DMS53 (cell line): ENCODE measurements at regions not wholly inside any gene's neighbourhood (a gene's known extent, or its start where the extent isn't known, plus 50 kb on each side); places are given as distances from the start of the nearest gene placed in this dataset.
A peak's percentile ranks its signal among the peaks of the same experiment; 100 is the strongest.

Experiments
- DNase-seq: peaks from one replicate; lab custom pipeline; 2025; lab: John Stamatoyannopoulos, UW

DNA sequence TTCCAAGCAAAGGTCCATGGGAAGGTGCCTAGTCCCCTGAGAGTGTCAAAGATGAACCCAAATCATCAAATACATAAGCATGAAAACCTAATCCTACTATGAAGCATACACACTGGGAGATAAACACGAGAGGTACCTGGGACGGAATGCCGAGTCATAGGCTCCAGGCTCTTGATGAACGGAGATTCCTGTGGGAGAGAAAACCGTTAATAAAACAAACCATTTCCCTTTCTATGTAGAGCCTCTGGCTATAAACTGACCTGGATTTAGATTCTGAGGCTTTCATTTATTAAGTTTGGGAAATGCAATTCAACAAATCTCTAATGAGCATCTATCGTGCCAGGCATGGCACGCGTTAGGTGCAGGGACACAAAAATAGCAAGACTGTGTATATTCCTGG lies 206.4 kb upstream of the IL12B start:
- no peak for DNase-seq

DNA sequence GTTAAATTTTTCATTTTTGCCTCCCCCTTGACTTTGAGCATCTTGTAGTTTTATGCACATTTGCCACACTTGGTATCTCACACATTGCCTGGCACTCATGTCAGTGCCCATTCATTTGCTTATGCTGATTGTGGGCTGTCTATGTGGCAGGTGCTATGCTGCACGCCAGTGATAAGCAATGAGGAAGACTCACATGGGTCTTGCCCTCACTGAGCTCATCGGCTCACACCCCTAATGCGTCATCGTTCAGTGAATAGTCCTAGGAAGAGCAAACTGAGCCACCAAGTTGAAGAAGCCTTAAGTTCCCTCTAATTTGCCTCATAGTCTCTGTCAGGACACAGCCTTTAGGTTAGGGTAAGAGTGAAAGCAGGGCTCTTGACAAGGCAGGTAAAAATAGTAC lies 209.4 kb upstream of the IL12B start:
- no peak for DNase-seq

DNA sequence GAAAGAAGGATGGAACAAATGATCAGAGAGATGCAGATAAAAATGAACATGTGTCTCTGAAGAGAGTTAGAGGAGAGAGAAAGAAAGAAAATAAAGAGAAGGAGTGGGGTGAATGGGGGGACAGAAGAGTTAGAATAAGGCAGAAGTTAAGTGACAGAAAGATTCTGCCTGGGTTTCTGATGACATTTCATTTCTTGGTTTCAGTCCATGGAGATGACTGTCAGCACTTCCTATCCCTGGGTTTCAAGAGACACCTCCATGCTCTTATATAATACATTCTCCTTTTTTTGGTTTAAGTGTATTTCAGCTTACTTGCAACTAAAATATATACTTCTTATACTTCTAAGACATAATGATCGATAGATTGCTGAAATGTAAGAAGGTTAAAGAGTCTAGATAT lies 213.0 kb upstream of the IL12B start:
- no peak for DNase-seq

DNA sequence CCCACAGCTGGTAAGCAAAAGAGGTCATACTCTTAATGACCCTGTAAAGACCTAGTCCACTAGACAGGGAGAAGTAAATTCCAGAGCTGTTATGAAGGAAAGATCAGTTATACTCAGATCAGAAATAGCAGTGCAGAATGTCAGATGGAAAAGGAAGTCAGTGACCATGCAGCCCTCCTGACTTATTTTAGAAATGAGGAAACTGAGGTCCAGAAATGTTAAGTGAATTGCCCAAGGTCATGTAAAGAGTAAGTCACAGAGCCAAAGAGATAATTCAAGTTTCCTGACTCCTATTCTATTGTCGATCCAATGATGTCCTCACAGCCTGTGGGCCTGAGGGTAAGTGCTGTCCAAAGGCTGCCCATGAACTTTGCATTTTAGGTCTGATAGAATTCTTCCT lies 214.9 kb upstream of the IL12B start:
- DNase-seq, result no peak

DNA sequence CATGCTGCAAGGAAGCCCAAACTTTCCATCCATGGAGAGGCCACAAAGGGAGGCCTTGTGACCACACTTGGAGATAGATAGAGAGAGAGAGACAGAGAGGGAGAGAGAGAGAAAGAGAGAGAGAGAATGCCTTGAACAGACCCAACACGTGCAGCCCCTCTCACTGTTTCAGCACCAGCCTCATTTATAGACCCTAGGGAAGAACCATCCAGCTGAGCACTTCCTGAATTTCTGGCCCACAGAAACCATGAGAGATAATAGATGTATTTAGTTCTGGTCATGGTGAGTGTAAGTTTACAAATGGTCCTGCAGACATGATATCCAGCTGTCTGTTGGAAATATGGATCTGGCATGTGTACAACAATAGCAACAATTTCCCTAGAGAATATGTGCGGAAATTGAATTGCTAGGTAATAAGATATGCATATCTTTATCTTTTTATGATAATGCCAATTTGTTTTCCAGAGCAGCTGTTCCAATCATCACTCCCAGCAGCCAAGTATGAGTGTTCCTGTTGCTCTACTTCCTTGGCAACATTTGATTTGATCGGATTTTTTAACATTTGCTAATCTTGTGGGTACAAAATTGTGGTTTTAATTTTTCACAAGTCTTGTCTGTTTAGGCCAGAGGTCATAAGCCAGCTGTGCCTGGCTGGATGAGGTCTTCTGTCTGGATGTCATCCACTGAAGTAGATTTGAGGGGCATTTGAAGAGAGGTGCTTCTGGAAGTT lies 217.3 kb upstream of the IL12B start:
- no peak for DNase-seq

DNA sequence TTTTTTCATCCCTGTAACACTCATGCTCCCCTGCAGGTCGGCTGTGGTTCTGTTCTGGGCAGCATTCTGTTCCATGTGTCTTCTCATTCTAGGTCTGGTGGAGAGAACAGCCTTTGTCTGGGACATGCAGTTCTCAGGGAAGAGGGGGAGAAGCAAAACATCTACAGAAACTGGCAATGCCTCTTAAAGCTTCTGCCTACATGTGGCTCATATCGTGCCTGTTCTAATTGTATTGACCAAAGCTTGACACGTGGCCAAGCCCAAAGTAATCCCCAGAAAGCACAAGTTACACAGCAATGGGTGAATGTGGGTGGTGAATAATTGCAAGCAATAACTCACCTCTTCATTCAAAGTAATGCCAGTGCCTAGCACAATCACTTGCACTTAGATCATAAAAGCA lies 218.2 kb upstream of the IL12B start:
- DNase-seq, result no peak

DNA sequence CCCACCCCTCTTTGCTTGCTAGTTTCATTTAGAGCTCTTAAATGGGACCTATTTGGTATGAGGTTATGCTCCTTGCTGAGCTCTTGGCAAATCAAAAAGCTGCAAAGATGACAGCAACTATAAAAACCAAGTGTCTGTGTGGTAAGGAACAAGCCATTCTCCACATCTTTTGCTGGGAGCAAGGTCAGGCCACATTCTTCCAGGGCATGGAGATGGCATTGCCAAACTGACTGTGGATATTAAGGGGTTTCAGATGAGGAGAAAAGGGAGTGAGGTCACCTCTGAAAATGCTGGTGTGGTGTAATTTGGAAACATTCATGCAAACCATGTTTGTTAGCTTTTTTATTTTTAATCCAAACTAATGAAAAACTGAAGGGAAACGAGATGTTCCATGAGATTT lies 218.8 kb upstream of the IL12B start:
- no peak for DNase-seq

DNA sequence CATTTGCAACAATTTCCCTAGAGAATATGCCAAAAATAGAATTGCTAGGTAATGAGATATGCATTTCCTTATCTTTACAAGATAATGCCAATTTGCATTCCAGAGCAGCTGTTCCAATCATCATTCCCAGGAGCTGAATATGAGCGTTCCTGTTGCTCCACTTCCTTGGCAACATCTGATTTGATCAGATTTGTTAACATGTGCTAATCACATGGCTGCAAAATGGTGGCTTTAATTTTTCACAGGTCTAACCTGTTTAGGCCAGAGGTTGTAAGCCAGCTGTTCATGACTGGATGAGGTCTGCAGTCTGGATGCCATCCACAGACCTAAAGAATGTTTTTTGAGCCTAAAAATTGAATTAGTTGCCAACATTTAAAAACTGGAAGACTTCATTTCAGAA lies 220.7 kb upstream of the IL12B start:
- no peak for DNase-seq

DNA sequence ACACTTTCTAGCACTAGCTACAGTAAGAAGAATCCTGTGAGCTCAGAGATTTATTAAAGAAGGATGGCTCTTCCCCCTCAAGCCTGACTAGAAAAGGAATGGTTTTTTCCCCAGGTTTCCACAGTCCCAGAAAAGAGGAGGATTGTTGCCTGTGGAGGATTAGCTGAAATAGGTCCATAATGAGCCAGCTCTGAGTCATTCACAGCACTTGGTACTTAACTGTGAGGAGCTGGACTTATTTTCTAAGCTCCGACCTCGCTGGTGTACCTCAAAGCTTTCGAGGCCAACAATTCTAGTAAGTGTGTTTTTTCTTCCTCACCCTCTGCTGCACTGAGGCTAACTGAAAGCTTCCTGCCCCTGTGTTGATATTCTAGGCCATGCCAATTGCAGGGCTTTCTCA lies 222.5 kb upstream of the IL12B start:
- no peak for DNase-seq

DNA sequence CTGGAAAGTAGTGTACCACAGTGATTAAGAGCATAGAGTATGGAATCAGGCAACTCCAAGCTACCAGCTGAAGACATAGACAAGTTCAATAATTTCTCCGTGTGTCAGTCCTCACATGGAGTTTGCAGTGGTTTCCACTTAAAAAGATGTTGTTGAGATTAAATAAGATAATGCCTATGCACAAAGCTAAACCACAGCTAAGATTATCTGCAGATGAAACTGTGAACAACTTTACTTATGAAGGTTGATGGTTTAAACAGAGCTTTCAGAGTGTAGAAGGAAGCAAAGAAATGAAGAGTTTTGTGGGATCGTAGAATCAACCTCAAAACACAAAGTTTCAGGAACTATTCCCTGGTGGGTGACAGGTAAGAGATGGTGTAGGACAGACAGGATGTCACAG lies 223.5 kb upstream of the IL12B start:
- no peak for DNase-seq

DNA sequence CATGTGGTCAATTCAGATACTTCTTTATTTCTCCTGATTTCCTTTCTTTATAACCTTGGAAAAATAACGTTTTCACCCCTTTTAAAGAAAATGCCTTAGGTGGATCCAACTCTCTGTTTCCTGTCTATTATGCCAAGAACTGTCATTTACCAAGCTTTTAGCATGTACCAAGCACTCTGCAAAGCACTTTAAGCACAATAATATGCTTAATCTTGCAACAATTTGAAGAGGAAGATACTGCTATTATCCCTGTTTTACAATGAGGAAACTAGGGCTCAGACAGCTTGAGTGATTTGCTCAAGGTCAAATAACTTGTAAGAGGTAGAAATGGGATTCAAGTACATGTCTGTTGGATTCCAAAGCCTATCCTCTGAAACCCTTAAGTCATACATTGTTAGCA lies 224.8 kb upstream of the IL12B start:
- no peak for DNase-seq

DNA sequence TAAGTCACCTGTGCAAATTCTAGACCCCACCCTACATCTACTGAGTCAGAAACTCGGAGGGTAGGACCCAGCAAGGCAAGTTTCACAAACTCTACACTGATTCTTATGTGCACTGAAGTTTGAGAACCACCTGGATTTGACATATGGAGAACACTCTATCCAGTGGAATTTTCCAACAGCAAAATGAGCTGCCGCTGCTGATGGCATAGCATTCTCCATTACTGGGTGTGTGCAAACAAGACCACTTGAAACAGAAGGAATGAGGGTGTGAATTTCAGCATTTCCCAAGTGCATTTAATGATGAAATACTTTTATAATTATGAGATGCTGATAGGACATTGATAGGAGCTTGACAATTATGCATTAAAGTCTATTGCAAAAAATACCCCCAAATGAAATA lies 229.1 kb upstream of the IL12B start:
- DNase-seq, result no peak

DNA sequence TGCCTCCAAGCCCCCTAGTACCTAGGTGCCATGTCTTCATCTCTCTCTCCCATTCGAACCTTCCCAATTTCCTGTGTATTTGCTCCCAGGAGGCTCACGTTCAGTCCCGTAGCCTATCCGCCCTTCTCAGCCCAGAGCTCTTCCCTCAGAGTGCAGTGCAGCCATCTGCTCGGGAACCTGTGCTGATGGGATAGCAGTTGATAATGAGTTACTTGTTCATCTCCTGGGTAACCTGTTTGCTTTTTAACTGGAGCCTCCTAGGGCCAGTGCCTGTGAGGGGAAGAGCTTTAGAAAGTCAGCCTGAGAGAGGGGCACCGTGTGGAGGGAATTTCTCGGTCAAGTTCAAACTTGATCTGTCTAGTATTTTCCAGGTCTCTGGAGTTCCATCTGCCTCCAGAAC lies 229.8 kb upstream of the IL12B start:
- DNase-seq, result no peak

DNA sequence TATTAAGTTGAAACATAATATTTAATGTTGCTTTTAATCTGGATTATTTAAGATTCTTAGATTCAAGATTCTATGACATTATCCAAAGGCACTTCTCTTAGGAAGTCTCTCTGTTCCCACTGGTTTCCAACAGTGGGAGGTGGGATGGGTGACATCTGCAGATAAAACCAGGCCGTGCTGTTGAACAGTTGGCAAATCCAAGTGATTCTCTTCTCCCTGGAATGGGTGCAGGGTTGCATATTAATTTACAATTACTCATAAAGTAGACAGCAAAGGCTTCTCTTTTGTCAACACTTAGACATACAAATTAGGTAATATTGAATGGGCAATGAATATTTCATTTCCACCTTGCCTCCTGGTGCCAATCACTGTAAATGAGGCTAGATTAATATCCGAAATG lies 233.7 kb upstream of the IL12B start:
- no peak for DNase-seq

DNA sequence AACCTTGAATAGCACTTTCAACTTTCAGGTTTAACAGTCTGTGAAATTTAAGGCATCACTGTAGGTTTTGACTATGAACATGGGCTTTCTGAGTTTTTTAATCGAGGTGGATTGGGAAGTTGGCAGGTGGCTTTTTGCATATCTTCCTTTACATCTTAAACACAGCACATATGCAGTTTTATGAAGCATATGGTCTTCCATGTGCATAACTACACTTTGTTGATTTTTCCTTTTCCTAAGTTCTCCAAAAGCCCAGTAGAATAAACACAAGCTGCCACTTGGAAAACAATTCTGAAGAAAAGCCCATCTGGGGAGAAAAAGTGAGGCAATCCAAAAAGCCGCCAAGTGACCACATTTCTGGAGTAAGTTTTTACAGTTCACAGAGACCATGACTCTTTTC lies 236.5 kb upstream of the IL12B start:
- DNase-seq, result no peak

DNA sequence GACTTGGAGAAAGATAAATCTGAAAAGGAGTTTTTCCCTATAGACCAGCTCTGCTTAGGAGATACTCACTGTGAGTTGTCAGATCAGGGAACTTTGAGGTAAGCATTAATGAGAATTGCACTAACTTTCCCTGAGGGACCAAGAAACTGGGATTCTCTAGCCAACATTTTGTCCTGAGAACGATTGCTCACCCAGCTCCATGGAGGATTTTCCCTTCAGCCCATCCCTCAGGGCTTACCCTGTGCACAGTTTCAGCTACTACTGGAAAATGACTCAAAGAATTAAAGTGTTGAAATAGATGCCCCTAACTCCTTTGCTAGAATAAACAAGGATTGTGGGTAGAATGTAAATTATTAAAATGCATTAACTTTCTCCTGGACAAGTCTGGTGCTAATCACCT lies 237.2 kb upstream of the IL12B start:
- no peak for DNase-seq

DNA sequence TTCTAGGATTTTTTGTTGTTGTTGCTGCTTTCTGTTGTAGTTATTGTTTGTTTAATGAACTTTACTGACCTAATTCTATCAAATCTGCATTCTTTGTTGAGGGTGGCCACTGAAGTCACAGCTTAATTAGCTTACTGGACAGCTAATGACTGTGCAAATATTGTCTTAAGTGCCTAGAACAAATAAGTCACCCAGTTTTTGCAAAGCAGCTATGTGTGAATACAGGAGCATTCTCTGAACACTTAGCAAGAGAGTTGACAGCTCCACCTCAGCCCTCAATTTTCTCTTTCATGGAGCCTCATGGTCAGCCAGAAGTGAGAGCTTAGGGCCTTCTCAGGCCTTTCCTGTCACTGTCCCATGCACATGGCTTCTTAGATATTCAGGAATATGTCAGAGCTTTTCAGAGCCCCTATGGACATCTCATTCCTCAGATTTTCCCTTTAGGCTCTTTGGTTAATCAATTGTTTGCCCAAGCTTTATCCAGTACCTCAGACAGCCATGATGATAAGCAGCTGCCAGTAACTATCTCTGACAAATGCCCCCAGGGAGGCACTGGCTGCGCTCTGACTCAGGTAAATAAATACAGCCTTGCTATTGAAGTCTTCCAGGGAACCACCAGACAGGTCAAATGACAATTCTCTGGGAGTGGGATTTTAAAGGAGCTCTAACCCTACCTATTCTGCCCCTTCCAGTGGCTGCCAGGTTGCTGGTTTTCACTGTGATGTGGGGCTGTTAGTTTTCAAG lies 241.4 kb upstream of the IL12B start:
- DNase-seq, result peak; percentile 87

DNA sequence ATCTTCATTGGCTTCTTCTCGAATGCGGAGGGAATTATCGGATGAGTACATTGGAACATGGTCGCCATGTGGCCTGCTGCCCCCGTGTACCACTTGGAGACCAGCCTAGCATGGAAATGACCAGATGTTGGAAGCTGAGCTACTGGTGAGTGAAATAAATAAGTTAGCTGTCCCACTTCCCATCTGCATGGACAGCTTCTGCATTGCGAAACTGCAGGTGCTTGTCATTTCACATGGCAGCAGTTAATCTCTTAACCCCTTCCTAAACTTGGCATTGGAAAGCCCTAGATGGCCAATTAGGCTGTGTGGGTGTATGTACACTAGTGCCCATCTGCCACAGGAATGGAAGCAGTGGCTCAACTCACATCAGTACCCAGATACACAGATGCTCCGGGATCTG lies 246.6 kb upstream of the IL12B start:
- DNase-seq, result no peak

DNA sequence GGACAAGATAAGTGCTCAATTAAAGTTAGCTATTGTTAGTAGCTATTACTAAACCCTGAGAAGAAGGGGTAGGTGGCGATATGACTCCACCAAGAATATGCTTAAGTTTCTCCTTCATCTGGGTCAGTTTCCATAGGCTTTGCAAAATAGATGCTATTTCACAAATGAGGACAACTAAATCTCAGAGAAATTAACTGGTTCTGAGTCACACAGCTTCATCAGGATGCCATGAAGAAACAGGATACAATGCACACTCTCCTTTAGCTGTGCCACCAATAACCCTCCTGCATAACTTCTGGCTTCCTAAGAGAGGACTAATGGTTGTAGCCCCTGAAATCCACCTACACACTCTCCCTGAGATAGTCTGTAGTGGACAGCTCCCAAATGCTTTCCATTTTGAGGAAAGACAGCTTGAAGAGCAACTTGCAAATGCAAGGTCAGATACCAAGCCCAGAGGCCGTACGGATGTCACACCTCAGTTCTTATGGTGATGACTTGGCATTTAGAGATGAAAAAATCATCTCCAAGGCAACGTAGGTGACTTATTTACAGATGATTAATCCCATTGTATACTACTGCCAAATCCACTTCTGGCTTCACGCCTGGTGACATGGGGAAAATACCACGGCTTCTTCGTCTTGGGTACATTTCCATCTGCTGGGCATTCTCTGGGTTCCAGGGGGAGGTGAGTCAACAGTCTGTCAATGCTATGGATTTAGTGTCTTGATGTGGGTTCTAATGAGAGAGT lies 251.4 kb upstream of the IL12B start:
- DNase-seq, result peak; percentile 98

DNA sequence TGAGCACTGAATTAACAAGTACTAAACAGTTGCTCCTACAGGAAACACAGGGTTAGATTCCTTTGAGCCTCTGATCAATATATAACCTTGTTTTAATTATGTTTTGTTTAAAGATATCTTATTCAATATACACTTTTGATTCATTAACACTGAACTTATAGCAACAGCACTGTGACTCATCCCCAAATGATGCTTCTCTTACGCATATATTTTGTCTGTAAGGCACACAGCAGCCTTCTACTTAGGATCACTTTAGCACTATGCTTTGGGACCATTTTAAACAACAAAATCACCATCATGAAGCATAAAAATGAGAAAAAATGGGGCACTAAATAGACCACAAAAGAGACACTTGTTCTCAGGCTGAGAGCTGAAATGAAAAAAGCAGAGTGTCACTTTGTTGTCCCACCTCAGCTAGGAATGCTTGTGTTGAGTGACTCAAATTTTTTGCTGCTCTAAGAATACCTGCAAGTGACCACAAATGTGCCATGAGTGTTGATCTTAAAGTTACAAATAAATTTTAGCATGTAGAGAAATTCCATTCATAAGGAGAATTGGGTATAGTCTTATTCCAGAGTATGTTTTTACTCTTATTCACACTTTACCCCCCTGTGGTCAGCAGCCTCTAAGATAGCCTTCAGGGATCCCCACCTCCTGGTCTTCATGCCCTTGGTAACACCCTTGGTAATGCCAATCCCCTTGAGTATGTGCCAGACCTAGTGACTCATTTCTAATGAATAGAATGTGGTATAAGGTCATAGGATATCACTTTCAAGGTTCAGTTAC lies 252.7 kb upstream of the IL12B start:
- DNase-seq, result peak; percentile 69

DNA sequence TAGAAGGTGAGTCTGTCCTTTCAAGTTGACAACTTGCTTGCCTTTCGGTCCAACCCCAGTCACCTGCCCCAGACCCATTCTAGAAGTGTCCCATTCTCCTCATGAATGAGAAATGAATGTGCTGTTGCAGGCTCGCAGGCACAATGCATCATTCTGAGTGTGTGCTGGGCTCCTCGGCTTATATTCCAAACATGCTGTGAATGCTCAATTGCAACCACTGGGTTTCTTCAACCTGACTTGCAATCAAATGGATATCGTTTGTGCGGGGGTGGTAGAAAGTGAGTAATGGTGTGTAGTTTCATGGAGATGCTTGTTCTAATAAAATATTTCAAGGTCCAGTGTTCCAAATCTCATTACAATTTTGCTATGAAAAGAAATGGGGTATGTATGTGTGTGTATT lies 256.6 kb upstream of the IL12B start:
- no peak for DNase-seq

DNA sequence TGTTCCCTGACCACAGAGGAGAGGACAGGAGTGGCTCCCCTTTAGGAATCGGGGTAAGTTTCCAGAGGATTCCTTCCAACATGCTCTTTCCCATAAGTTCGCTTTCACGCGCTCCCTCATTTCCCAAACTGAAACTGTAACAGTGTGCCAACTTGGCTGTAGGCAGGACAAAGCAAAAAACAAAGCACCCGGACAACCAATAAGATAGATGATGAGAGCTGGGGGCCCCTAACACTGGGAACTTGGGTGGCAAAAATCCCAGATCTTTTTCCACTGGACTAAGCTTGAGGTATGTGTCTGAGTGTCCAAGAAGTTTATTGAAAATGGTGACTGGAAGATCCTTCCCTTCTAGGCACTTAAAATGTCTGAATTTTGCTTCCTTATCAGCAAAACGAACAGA lies 258.7 kb upstream of the IL12B start:
- no peak for DNase-seq
